DND-41 (cell line): ENCODE measurements at regions not wholly inside any gene's neighbourhood (a gene's known extent, or its start where the extent isn't known, plus 50 kb on each side); places are given as distances from the start of the nearest gene placed in this dataset.

Experiments used
- ATAC-seq: fragments of 200-7000 bp; cut with Tn5 transposase; 3 replicates; pipeline ENCODE4 v1.9.1; 2021; ENCODE audit warnings: low read depth; ENCODE audit not compliant: insufficient read depth
- DNase-seq: peaks from one replicate; pipeline ENCODE4 v3.0.0-alpha.2; 2020
- H2AFZ ChIP-seq: 2 replicates; pipeline ENCODE4 v1.6.0; 2012; ENCODE audit warnings: low read depth, low read length
- H3K27ac ChIP-seq: 2 replicates; pipeline ENCODE4 v1.5.1; 2012; ENCODE audit warnings: low read length, inconsistent platforms
- H3K27me3 ChIP-seq: fragments of 200-600 bp; sonication (generic); 2 replicates; pipeline ENCODE4 v1.6.0; 2012; ENCODE audit warnings: low read length, mild to moderate bottlenecking, inconsistent platforms; ENCODE audit not compliant: insufficient read depth, poor library complexity
- H3K36me3 ChIP-seq: 2 replicates; pipeline ENCODE4 v1.5.1; 2012; ENCODE audit warnings: low read length, inconsistent platforms; ENCODE audit not compliant: insufficient read depth
- H3K4me1 ChIP-seq: 2 replicates; pipeline ENCODE4 v1.5.1; 2012; ENCODE audit warnings: mild to moderate bottlenecking, low read length; ENCODE audit not compliant: insufficient read depth
- H3K4me2 ChIP-seq: 2 replicates; pipeline ENCODE4 v1.6.0; 2012; ENCODE audit warnings: mild to moderate bottlenecking, moderate library complexity, low read length, inconsistent platforms; ENCODE audit not compliant: insufficient read depth
- H3K4me3 ChIP-seq, 2 experiments: fragments of 200-600 bp in 1 of 2; shearing (Covaris generic) in 1 of 2; 2 replicates each; pipeline ENCODE4 v1.5.1; 2012 to 2016; ENCODE audit warnings: inconsistent platforms in 2 of 2, low read length in 2 of 2, mild to moderate bottlenecking in 2 of 2, low read depth in 1 of 2, moderate library complexity in 1 of 2
- H3K79me2 ChIP-seq: 2 replicates; pipeline ENCODE4 v1.6.0; 2012; ENCODE audit warnings: low read length, inconsistent platforms; ENCODE audit not compliant: insufficient read depth
- H3K9ac ChIP-seq: 2 replicates; pipeline ENCODE4 v1.6.0; 2012; ENCODE audit warnings: low read depth, mild to moderate bottlenecking, inconsistent platforms, low read length, moderate library complexity
- H3K9me3 ChIP-seq: 2 replicates; pipeline ENCODE4 v1.5.1; 2012; ENCODE audit warnings: low read length, moderate library complexity, mild to moderate bottlenecking, inconsistent platforms; ENCODE audit not compliant: insufficient read depth, severe bottlenecking
- H4K20me1 ChIP-seq: 2 replicates; pipeline ENCODE4 v1.6.0; 2012; ENCODE audit warnings: low read length; ENCODE audit not compliant: insufficient read depth
- EZH2 ChIP-seq: IDR thresholded peaks from 3 replicates; pipeline ENCODE4 v1.6.1; 2012; ENCODE audit warnings: borderline replicate concordance, low read depth, mild to moderate bottlenecking, moderate library complexity, low read length, inconsistent platforms; ENCODE audit not compliant: severe bottlenecking
- TF ChIP-seq, protein P1 (sequence below): IDR thresholded peaks from 2 replicates; pipeline ENCODE4 v1.5.1; 2012; ENCODE audit warnings: borderline replicate concordance, low read length, moderate library complexity, mild to moderate bottlenecking; ENCODE audit not compliant: poor library complexity, severe bottlenecking; ENCODE audit errors: extremely low read depth

DNA sequence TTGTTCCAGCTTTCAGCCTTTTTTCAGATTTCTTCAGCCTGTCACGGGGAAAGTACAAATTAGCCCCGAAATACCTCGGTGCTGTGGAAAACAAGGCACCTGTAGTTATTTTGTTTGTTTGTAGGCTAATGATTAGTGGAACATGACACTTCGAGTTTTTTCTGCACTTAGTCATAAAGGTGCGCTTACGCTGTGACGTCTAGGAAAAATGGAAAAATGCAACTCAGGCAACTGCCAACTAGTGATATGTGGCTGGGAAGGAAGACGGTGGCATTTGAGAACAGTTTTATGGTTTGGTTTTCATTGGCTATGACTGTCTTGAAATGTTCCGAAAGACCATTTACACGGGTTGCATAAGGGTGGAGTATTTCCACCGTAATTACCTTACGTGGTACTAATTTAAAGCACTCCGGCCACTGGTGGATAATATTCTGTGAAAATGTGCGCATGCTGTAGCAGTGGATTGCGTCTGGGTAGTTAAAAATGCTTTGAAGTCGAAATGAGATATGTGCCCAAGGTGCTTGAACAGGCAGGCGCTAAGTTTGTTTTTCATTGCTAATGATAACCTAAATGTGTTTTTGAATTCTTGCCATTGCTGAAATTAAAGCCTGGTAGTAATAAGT, 94.5 kb upstream of the CELF2 start:
- Histone ChIP-seq H3K4me1 (no peaks in the 10 kb centered on the region), H3K36me3 (no peaks in the 10 kb centered on the region), H4K20me1 (no peaks in the 10 kb centered on the region), H3K4me2 (no peak overlapping the region), H2AFZ (no peak overlapping the region), H3K9me3 (no peaks in the 10 kb centered on the region), H3K27ac (no peak overlapping the region), H3K79me2 (no peaks in the 10 kb centered on the region), H3K9ac (no peak overlapping the region), H3K27me3 (peaks cover 3% of the 10 kb centered on the region), H3K4me3 (no peak overlapping the region)
- DNase-seq, result no peak
- TF ChIP-seq, protein P1, sequence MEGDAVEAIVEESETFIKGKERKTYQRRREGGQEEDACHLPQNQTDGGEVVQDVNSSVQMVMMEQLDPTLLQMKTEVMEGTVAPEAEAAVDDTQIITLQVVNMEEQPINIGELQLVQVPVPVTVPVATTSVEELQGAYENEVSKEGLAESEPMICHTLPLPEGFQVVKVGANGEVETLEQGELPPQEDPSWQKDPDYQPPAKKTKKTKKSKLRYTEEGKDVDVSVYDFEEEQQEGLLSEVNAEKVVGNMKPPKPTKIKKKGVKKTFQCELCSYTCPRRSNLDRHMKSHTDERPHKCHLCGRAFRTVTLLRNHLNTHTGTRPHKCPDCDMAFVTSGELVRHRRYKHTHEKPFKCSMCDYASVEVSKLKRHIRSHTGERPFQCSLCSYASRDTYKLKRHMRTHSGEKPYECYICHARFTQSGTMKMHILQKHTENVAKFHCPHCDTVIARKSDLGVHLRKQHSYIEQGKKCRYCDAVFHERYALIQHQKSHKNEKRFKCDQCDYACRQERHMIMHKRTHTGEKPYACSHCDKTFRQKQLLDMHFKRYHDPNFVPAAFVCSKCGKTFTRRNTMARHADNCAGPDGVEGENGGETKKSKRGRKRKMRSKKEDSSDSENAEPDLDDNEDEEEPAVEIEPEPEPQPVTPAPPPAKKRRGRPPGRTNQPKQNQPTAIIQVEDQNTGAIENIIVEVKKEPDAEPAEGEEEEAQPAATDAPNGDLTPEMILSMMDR, result no peak
- no peak for TF ChIP-seq EZH2
- ATAC-seq, result no peak

DNA sequence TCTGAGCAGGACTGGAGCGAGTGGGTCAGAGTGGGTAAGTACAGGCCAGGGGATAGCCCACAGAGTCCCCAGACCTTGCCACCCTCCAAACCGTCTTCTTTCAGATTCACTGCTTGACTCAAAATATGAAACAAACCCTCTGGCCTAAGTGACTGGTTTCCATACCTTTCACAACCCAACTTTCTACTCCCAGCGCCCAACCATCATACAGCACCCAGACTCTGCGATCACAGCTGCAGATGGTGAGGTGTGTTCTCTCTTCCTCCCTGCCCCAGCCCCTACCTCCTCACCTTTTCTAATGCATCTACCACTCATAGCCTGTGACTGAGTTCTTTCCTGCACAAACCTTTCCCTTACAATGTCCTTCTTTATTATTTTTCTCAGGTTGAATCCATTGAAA, 92.0 kb upstream of the CELF2 start:
- Histone ChIP-seq H3K9me3 (no peaks in the 10 kb centered on the region), H4K20me1 (no peaks in the 10 kb centered on the region), H3K4me2 (no peak overlapping the region), H3K79me2 (no peaks in the 10 kb centered on the region), H2AFZ (no peak overlapping the region), H3K9ac (no peak overlapping the region), H3K27ac (no peak overlapping the region), H3K36me3 (no peaks in the 10 kb centered on the region), H3K27me3 (no peaks in the 10 kb centered on the region), H3K4me3 (no peak overlapping the region), H3K4me1 (no peaks in the 10 kb centered on the region)
- ATAC-seq (no peak), DNase-seq (no peak)
- no peak for TF ChIP-seq EZH2
- TF ChIP-seq, protein P1, result no peak

DNA sequence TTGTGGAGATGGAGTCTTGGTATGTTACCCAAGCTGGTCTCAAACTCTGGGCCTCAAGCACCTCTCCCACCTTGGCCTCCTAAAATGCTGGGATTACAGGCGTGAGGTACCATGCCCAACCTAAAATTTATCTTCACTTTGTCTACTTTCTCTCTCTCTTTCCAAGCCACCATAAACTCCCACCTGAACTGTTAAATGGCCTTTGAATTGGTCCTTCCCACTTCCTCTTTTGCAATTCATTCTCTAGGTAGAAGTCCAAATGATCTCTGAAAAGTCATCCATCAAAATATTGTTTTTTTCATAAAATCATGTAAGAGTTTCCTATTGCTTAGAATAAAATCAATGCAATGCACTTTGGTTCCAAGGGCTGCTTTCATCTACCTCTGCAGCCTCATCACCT, 90.1 kb upstream of the CELF2 start:
- no peak overlapping the region for H3K4me2 ChIP-seq
- no peaks in the 10 kb centered on the region for H4K20me1 ChIP-seq
- DNase-seq (no peak), ATAC-seq (no peak)
- H3K4me3 ChIP-seq, result no peak overlapping the region
- no peak overlapping the region for H2AFZ ChIP-seq
- H3K79me2 ChIP-seq, result no peaks in the 10 kb centered on the region
- no peak overlapping the region for H3K27ac ChIP-seq
- H3K9me3 ChIP-seq, result no peaks in the 10 kb centered on the region
- no peaks in the 10 kb centered on the region for H3K4me1 ChIP-seq
- H3K9ac ChIP-seq, result no peak overlapping the region
- TF ChIP-seq EZH2, result no peak
- TF ChIP-seq, protein P1, result no peak
- no peaks in the 10 kb centered on the region for H3K27me3 ChIP-seq
- H3K36me3 ChIP-seq, result no peaks in the 10 kb centered on the region
